HUDEP-2 (cell line): ENCODE measurements at regions not wholly inside any gene's neighbourhood (a gene's known extent, or its start where the extent isn't known, plus 50 kb on each side); places are given as distances from the start of the nearest gene placed in this dataset.
A peak's percentile ranks its signal among the peaks of the same experiment; 100 is the strongest.

Experiments
- DNase-seq, 76 experiments: peaks; one replicate each; lab custom pipeline; 2025; ENCODE audit not compliant: unreplicated experiment in 76 of 76; lab: John Stamatoyannopoulos, UW

DNA sequence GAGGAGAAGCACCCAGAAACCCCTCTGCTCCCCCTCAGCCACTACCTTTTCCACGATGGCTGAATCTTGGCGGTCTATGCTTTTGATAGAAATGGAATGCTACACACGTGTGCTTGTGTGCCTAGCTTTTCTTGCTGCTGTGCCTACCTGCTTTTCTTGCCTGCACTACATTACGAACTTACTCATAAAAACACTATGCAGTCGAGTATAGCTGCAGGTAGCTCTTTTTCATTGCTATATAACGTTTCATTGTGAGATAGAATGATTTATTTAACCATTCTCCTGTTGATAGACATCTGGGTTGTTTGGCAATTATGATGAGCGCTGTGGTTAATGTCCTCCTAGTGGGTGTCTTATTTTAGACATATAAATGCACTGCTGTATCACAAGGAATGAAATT is 67.9 kb upstream of the NCOR2 start:
- DNase-seq, result no peak

DNA sequence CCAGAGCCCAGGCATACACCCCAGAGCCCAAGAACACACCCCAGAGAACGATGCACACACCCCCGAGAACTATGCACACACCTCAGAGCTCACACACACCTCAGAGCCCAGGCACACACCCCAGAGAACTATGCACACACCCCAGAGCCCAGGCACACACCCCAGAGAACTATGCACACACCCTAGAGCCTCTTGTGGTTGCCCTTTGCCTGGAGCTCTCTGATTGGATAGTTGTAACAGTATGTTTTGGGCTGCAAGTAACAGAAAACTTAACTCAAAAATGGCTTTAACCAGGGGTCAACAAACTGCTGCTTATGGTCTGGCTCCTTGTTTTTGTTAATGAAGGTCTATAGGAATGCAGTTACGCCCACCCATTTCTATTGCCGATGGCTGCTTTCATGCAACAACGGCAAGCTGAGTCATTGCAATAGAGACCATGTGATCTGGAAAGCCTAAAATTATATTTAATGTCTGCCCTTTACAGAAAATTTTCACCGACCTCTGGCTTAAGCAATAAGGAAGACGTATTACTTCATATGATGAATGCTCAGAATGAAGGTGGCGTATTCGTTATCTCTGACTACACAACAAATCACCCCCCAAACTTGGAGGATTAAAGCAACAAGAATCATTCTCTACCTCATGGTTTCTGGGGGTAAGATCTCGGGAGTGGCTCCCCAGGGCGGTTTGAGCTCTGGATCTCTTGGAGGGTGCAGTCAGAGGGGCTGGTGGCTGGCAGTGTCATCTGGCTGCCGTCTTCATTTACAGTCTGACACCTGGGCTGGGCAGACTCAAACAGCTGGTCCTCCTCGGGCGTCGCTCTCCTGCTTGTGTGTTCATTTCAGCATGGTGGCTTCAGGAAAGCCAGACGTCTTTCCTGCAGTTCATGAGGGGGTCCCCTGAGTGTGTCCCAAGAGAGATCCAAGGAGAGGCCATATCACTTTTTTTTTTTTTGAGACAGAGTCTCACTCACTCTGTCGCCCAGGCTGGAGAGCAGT is 66.3 kb upstream of the NCOR2 start:
- peak in 12 of 76 experiments; percentile 9 to 28 (median 22) for DNase-seq

DNA sequence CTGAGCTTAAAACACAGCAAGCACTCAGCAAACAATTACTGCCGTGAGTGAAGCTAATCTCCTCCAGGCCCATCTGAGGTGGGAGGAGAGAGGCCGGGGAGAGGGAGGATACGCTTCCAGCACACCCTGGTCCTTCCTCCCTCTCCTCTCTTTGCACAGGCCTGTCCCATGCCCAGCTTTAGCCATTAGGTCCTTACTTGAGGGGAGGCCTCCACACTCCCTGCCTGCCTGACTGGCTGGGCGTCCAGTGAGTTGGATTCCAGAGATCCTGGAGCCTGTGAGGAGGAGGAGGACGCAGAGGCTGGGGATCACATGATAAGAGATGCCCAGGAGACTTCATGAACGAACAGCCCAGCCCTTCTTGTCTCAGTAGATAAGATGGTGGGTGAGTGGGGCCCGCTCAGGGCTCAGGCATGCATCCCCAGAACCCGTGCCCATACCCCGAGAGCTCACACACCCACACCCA is 65.1 kb upstream of the NCOR2 start:
- peak in 74 of 76 experiments; percentile 23 to 82 (median 60) for DNase-seq

DNA sequence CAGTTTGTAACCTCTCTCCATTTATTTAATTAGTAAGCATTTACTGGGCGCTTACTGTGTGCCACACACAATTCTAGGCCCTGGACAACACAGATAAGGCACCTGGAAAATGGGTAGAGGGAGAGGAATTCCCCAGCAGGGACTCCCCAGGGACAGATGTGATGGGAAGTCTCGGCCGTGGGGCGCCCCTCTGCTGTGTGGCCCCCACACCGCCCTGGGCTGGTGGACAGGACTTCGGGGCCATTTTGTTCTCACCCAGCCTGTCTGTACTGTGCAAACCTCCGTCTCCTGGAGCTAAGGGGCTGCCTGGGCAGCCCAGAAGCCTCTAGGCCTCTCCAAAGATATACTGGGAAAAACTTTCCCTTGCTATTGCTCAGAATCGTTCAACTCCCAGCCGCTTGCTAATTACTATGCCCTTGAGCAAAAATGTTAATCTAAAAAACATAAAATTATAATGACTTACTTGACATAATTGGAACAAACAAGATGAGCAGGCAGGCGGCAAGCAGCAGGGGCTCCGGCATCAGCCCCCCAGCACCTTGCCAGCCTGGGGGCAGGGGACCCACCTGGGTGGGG is 64.4 kb upstream of the NCOR2 start:
- DNase-seq, result no peak

DNA sequence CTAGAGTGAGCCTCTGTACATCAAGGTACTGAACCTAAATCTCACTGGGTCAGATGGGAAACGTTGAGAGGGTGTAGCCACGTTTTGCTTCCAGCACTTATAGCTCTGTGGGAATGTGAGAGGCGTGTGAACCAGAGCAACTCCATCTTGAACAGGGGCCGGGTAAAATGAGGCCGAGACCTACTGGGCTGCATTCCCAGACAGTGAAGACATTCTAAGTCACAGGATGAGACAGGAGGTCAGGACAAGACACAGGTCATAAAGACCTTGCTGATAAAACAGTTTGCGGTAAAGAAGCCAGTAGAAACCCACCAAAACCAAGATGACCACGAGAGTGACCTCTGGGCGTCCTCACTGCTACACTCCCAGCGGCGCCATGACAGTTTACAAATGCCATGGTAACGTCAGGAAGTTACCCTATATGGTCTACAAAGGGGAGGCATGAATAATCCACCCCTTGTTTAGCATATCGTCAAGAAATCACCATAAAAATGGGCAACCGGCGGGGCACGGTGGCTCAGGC is 63.4 kb upstream of the NCOR2 start:
- no peak for DNase-seq

DNA sequence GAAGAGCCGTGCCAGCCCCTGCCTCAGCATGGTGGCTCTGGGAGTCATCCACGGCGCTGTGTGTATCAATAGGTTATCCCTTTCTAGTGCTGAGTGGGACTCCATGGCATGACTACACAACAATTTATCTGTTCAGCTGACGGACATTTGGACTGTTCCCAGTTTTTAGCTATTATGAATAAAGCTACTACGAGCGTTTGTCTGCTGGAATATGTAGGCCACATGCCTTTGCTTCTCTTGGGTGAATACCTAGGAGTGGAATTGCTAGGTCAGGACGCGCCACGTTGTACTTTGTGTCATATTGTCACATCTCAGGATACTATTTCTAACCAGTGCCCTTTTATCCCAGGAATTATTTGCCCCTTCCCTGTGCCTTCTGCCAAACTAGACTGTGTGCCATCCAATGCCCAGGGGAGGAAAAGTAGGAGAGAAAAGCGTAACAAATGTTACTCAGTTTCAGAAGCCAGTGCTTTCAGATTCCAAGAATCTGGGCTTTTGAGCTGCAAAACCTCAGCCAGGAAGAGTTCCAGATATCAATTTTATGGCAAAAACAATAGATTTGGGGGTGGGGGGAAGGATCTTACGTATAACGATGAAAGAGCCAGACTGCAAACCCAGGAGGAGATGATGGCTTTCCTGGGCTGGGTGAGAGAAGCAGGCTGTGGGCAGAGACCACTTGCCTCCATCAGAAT is 62.5 kb upstream of the NCOR2 start:
- no peak for DNase-seq

DNA sequence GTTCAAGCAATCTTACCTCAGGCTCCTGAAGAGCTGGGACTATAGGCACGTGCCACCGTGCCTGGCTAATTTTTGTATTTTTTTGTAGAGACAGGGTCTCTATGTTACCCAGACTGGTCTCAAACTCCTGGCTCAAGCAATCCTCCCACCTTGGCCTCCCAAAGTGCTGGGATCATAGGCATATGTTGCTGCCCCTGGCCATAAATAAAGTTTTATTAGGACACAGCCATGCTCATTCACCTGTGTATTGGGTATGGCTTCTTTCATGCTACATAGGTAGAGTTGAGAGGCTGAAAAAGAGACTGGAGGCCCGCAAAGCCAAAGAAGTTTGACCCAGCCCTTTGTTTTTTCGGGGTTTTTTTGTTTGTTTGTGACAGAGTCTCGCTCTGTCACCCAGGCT is 61.7 kb upstream of the NCOR2 start:
- no peak for DNase-seq

DNA sequence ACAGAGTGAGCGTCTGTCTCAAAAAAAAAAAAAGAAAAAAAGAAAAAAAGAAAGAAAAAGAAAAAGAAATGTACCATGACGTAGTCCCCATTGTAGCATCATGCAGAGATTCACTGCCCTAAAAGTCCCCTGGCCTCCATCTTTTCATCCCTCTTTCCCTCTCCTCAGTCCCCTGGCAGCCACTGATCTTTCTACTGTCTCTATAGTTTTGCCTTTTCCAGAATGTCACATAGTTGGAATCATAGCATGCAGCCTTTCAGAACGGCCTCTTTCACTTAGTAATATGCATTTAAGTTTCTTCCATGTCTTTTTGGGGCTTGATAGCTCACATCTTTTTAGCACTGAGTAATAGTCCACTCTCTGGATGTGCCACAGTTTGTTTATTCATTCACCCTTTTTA is 60.5 kb upstream of the NCOR2 start:
- no peak for DNase-seq

DNA sequence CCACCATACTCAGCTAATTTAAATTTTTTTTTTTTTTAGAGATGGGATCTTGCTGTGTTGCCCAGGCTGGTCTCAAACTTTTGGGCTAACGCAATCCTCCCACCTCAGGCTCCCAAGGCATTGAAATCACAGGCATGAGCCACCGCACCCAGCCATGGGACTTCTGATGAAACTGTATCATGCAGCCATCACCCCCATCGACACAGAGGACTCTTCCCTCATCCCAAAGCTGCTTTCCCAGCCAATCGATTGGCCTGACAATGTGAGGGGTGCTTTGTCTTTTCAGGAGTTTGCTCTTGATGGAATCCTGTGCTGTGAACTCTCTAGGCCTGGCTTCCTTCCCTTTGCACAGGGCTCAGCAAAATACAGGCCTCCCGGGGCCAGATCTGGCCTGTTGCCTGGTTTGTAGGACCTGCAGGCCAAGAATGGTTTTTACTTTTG is 59.6 kb upstream of the NCOR2 start:
- no peak for DNase-seq

DNA sequence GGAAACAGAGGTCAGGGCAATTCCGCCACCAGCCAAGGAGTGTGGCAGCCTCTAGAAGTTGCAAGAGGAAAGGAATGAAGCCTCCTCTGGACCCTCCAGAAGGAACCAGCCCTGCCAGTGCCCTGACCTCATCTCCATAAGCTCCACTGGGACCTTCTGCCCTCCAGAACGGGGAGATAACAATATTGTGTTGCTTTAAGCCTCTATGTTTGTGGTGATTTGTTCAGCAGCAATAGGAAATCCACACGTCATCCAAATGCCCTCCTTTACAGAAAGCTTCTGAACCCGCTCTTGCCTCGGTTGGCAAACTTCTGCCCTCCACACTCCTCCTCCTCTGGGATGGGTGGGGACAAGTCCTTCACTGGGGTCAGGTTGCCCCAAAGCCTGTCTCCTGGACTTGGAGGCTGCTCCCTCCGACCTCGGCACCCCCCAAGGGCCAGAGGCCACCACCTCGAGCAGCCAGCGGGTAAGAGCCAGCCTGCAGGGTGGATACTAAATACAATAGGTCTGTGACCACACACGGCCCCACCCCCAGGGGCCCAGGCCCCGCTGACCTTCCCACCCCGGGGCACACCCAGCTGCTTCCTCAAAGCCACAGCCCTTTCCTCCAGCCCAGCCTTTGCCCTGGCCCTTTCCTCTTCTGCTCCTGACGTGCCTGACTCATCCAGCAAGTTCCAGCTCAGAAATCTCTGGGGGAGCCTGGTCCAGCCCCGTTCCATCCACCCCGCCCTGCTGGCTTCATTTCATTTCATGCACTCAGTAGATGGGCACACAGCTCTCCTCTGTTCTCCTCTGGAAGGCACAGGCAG is 58.7 kb upstream of the NCOR2 start:
- peak in 25 of 76 experiments; percentile 3 to 51 (median 20) for DNase-seq

DNA sequence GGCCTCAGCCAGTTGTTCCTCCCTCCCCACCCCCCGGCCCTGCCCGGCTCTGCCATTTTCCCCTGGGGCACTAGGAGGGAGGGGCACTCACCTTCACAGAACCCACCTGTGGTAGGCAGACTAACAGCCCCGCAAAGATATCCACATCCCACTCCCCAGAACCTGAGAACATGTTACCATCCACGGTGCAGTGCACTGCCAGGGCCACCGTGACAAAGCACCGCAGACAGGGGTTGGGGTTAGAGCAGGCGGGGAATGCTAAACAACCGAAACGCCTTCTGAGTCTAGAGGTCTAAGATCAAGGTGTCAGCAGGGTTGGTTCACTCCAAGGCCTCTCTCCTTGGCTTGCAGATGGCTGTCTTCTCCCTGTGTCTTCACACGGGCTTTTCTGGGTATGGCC is 57.4 kb upstream of the NCOR2 start:
- no peak for DNase-seq

DNA sequence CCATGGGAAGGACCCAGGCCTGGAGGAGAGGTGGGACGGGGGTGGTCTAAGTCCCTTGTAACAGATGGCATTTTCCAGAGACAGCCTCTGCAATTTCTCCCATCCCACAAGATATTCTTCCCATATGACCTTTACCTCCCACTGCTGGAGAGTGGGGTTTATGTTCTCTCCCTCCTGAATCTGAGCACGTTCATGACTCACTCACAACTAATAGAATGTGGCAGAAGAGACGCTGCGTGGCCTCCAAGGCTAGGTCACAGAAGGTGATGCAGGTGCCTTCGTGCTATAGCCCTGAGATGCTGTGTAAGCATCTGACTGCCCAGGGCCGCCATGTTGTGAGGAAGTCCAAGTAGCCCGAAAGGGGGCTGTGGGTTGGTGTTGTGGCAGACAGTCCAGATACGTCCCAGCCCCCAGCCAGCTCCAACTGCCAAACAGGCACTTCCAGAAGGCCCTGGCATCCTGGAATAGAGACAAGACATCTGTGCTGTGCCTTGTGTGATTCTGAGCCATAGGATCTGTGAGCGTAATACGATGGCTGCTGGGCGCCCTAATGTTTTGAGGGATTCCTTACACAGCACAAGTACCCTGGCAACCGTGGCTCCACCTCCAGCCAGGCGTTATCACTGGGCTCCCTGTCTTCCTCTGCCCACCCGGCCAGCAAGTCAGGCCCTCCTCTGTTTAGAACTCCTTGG is 56.1 kb upstream of the NCOR2 start:
- no peak for DNase-seq

DNA sequence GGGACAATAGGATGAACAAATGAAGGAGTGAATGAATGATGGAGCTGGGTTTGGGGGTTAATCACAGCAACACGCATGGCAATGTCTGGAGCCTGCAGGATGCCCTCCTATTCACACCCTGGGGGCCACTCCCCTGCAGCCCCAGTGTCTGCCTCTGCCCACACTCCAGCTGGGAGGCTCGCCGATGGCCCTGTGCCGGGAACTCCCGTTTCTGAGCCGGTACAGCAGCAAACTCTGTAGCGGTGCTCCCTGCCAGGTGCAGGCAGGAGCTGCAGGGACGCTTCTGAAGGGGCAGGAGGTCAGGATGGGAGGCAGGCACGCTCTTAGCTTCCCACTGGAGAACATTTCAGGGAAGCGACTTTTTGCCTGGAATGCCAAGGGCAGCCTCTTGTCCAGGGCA is 55.4 kb upstream of the NCOR2 start:
- no peak for DNase-seq

DNA sequence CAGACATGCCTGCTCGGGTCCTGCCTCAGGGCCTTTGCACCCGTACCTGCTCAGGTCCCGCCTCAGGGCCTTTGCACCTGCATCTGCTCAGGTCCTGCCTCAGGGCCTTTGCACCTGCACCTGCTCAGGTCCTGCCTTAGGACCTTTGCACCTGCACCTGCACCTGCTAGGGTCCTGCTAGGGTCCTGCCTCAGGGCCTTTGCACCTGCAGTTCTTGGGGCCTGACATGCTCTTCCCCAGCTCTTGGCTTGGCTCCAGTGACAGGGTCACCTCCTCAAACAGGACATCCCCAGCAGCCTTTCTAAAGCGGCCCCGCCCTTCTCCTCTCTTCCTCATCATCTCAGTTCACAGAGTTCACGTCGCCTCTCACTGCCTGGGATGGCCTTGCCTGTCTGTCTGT is 54.9 kb upstream of the NCOR2 start:
- no peak for DNase-seq

DNA sequence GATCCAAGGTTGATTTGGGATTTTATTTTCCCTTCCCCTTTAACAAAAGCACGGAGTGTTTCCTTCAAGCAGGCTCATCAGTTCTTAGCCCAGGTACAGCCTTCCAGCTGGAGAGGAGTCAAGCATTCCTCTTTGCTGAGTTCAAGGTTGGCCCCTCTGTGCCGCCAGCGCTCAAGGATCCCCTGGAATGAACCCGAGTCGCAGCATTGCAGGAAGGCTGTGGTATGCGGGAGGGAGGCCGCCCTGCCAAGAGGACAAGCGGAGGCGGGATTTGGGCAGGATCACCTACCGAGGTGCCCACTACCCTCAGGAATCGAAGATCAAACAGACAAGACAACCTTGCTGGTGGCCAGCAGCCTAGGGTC is 53.9 kb upstream of the NCOR2 start:
- no peak for DNase-seq

DNA sequence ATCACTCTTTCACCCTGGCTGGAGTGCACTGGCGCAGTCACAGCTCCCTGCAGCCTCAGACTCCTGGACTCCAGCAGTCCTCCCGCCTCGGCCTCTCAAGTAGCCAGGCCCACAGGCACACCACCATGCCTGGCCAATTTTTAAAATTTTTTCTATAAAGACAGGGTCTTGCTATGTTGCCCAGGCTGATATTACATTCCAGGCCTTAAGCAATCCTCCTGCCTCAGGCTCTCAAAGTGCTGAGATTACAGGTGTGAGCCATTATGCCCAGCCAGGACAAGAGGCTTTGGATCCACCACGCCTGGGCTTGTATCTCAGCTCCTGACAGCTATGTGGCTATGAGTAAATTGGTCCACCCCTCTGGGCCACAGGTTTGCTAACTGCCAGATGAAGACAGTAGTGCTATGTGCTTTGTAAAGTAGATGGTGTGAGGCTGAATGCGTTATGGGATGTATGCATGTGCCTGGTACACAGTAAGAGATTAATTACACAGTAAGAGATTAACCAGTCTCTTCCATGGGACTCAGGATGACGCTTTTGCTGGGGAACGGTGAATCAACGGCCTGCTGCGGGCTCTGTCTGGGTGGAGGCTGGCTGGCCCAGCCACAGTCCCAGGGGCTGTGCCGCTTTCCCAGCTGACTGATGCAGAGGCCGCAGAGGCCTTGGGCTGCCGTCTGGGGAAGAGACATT is 53.3 kb upstream of the NCOR2 start:
- no peak for DNase-seq

DNA sequence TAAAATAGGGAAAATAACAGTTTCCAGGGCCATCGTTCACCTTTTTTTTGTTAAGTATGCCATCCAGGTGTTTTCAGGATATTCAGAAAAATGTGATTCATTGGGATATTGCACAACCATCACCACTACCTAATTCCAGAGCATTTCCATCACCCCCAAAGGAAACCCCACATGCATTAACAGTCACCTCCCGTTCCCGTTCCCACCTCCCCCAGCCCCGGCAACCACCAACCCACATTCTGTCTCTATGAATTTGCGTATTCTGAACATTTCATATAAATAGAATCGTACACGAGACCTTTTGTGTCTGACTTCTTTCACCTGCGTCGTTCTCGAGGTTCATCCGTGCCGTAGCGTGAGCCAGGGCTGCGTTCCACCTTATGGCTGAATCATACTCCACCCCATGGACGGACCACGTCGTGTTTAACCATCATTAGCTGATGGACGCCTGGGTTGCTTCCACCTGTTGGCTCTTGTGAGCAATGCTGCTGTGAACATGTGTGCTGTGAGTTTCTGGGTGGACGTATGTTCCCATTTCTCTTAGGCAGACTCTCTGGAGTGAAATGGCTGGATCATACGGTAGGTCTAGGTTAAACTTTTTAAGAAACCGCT is 51.0 kb upstream of the NCOR2 start:
- no peak for DNase-seq

DNA sequence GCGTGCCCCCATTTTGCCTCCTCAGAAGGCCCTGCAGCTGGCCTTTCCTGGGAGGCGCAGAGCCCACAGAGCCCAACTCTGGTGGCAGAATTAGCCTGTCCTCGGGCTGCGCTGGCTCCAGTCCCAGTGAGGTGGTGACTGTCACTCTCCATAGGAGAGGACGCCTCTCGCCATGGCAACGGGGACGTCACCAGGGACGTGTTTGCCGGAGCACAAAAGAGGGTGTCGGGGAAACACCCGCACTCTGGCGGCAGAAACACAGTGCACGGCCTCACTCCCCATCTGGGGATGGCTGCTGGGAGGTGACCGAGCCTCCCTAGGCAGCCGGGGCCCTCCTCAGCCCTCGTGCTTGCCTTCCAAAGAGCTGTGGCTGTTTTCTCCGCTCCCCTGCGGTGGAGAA is 50.2 kb upstream of the NCOR2 start:
- DNase-seq, result no peak
